Endothelial cell of umbilical vein (primary cell): ENCODE measurements at regions not wholly inside any gene's neighbourhood (a gene's known extent, or its start where the extent isn't known, plus 50 kb on each side); places are given as distances from the start of the nearest gene placed in this dataset.

ENCODE experiments used
- BruUV-seq: library from RNA; stranded (reverse); fragments of 400-500 nt; replicated peaks from 2 replicates; lab custom pipeline; 2021; lab: Mats Ljungman, UMichigan
- CTCF ChIA-PET: fragments of 300-600, 350-600 bp; sonication (Branson Sonifier 250); formaldehyde crosslinking; loops from one replicate; lab custom pipeline; 2021; ENCODE audit warnings: antibody characterized with exemption, inconsistent platforms; lab: Charles Lee
- POLR2A ChIA-PET: fragments of 300-600, 350-600 bp; sonication (Branson Sonifier 250); formaldehyde crosslinking; loops from one replicate; lab custom pipeline; 2021; ENCODE audit warnings: antibody characterized with exemption, inconsistent platforms; lab: Charles Lee
- DNase-seq: peaks from one replicate; pipeline ENCODE4 v3.0.0-alpha.2; 2011; ENCODE audit warnings: low read depth, low spot score
- FAIRE-seq: peaks from 2 replicates; lab custom pipeline; 2011; peaks lifted over from hg19 to GRCh38; lab: Jason Lieb, UNC
- H2AFZ ChIP-seq: 2 replicates; pipeline ENCODE4 v1.6.0; 2012; ENCODE audit warnings: low read depth, low read length, control low read depth, inconsistent platforms
- H3K27ac ChIP-seq: 2 replicates; pipeline ENCODE4 v1.5.1; 2011; ENCODE audit warnings: low read depth, mild to moderate bottlenecking, control low read depth, low read length, moderate library complexity; ENCODE audit not compliant: insufficient read depth
- H3K27me3 ChIP-seq, 2 experiments: 2 replicates each; pipeline versions ENCODE4 v1.6.0 to v1.6.1; 2011; ENCODE audit warnings: low read length in 2 of 2, mixed read lengths in 1 of 2; ENCODE audit not compliant: control insufficient read depth in 2 of 2, insufficient read depth in 2 of 2
- H3K36me3 ChIP-seq, 2 experiments: 2 replicates in 1 of 2; 3 replicates in 1 of 2; pipeline ENCODE4 v1.5.1; 2011; ENCODE audit warnings: low read length in 2 of 2, mild to moderate bottlenecking in 1 of 2, moderate library complexity in 1 of 2; ENCODE audit not compliant: control insufficient read depth in 2 of 2, insufficient read depth in 2 of 2; ENCODE audit errors: extremely low read depth in 1 of 2
- H3K4me1 ChIP-seq: 3 replicates; pipeline ENCODE4 v1.5.1; 2011; ENCODE audit warnings: mild to moderate bottlenecking, low read length; ENCODE audit not compliant: control insufficient read depth, insufficient read depth; ENCODE audit errors: extremely low read depth
- H3K4me2 ChIP-seq: 2 replicates; pipeline ENCODE4 v1.6.1; 2011; ENCODE audit warnings: low read length, control low read depth, mixed read lengths; ENCODE audit not compliant: insufficient read depth
- H3K4me3 ChIP-seq, 3 experiments: fragments of 200-600 bp in 1 of 3; sonication (generic), shearing (Covaris generic) in 1 of 3; replicated peaks in 1 of 3; 2 replicates each; pipeline ENCODE4 v1.5.1; 2011 to 2016; ENCODE audit warnings: control low read depth in 3 of 3, low read length in 3 of 3, mild to moderate bottlenecking in 2 of 3, inconsistent platforms in 1 of 3, low read depth in 1 of 3, moderate library complexity in 1 of 3; ENCODE audit not compliant: insufficient read depth in 1 of 3
- H3K79me2 ChIP-seq: 2 replicates; pipeline ENCODE4 v1.6.0; 2012; ENCODE audit warnings: low read length, inconsistent platforms; ENCODE audit not compliant: control insufficient read depth, insufficient read depth
- H3K9ac ChIP-seq: replicated peaks from 2 replicates; pipeline ENCODE3; 2011; ENCODE audit warnings: low read length, control low read depth; ENCODE audit not compliant: insufficient read depth; ENCODE audit errors: extremely low read depth
- H3K9me1 ChIP-seq: replicated peaks from 3 replicates; pipeline ENCODE4 v1.6.0; 2011; ENCODE audit warnings: mild to moderate bottlenecking, low read length; ENCODE audit not compliant: control insufficient read depth, insufficient read depth; ENCODE audit errors: extremely low read depth
- H3K9me3 ChIP-seq: replicated peaks from 2 replicates; pipeline ENCODE4 v1.5.1; 2012; ENCODE audit warnings: low read length, inconsistent platforms; ENCODE audit not compliant: control insufficient read depth, insufficient read depth
- H4K20me1 ChIP-seq: replicated peaks from 2 replicates; pipeline ENCODE3; 2011; ENCODE audit warnings: mild to moderate bottlenecking, low read length; ENCODE audit not compliant: control insufficient read depth, insufficient read depth; ENCODE audit errors: extremely low read depth
- EZH2 ChIP-seq: IDR thresholded peaks from 2 replicates; pipeline ENCODE4 v1.6.1; 2012; ENCODE audit warnings: borderline replicate concordance, low read depth, mild to moderate bottlenecking, moderate library complexity, low read length, inconsistent platforms; ENCODE audit not compliant: severe bottlenecking
- FOS ChIP-seq: IDR thresholded peaks from 2 replicates; pipeline ENCODE4 v1.6.1; 2011; ENCODE audit warnings: mild to moderate bottlenecking, low read length, moderate library complexity, borderline replicate concordance; ENCODE audit not compliant: insufficient read depth
- GATA2 ChIP-seq: IDR thresholded peaks from 2 replicates; pipeline ENCODE4 v1.7.0; 2011; ENCODE audit warnings: low read depth, mild to moderate bottlenecking, moderate library complexity, mixed read lengths, low read length; ENCODE audit not compliant: insufficient read length, insufficient read depth
- JUN ChIP-seq: IDR thresholded peaks from 2 replicates; pipeline ENCODE4 v1.6.1; 2011; ENCODE audit warnings: borderline replicate concordance, low read depth; ENCODE audit not compliant: insufficient read length, insufficient read depth
- MAX ChIP-seq: IDR thresholded peaks from 2 replicates; pipeline ENCODE4 v1.6.1; 2011; ENCODE audit not compliant: insufficient read depth, insufficient read length
- MYC ChIP-seq: IDR thresholded peaks from one replicate; pipeline ENCODE4 v1.6.1; 2011; ENCODE audit warnings: mild to moderate bottlenecking, low read depth, low read length
- POLR2A ChIP-seq: IDR thresholded peaks from 2 replicates; pipeline ENCODE4 v1.6.1; 2012; ENCODE audit warnings: low read depth, mild to moderate bottlenecking, control low read depth, low read length
- POLR2AphosphoS5 ChIP-seq: IDR thresholded peaks from 2 replicates; pipeline ENCODE4 v1.6.1; 2012; ENCODE audit warnings: low read depth, mild to moderate bottlenecking, control low read depth, low read length, moderate library complexity; ENCODE audit not compliant: insufficient read depth
- dilution Hi-C: fragments of 300-500 bp; cut with MboI; formaldehyde crosslinking; loops from one replicate; pipeline ENCODE4 v1.15.0; 2019; ENCODE audit warnings: low sequenced_read_pairs; ENCODE audit not compliant: extremely low pct_ligation_motif_present
- intact Hi-C: fragments of 100-400 bp; cut with micrococcal nuclease; formaldehyde crosslinking; loops from one replicate; pipeline ENCODE4 v1.10.0; 2022
- TF ChIP-seq, protein P1 (sequence below), 2 donors: IDR thresholded peaks; 1 replicate in 1 of 2; 2 replicates in 1 of 2; pipeline ENCODE4 v1.5.1; 2011; ENCODE audit warnings: low read length in 2 of 2, mild to moderate bottlenecking in 2 of 2, moderate library complexity in 2 of 2, control low read depth in 1 of 2, inconsistent platforms in 1 of 2, low read depth in 1 of 2; ENCODE audit not compliant: insufficient read depth in 1 of 2; ENCODE audit errors: extremely low read depth in 1 of 2

DNA sequence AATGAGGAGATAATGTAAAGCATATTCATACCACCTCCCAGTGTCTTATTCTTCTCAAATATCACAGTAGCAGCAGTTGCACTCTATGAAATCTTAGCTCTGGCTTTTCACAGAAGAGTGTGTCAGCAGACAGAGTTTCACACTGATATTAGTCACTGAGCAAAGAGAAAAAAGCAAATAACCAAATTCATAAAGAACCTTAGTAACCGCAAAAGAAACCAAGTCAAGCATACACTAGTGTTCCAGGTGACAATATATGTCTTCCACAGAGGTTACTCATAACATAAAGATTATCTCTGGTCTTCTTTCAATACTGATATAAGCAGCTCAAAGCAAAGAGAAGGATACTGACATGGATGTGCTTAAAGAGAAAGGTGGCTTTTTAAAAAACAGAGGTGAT lies 181.7 kb upstream of the EDNRA start:
- no peak overlapping the region for H3K9ac ChIP-seq
- H2AFZ ChIP-seq, result no peak overlapping the region
- no peaks in the 10 kb centered on the region for H3K4me1 ChIP-seq
- intact Hi-C loops (no loop called here), dilution Hi-C loops (no loop called here)
- no TSS peak for BruUV-seq
- H3K79me2 ChIP-seq, result no peaks in the 10 kb centered on the region
- H4K20me1 ChIP-seq, result no peaks in the 10 kb centered on the region
- no peak overlapping the region for H3K27ac ChIP-seq
- no peak overlapping the region for H3K4me2 ChIP-seq
- ChIA-PET CTCF (no interaction called here), POLR2A (no interaction called here)
- no peak for TF ChIP-seq POLR2A
- no peak for TF ChIP-seq MAX
- TF ChIP-seq EZH2, result no peak
- no peak for TF ChIP-seq POLR2AphosphoS5
- no peak for TF ChIP-seq JUN
- no peak for TF ChIP-seq GATA2
- TF ChIP-seq, protein P1, sequence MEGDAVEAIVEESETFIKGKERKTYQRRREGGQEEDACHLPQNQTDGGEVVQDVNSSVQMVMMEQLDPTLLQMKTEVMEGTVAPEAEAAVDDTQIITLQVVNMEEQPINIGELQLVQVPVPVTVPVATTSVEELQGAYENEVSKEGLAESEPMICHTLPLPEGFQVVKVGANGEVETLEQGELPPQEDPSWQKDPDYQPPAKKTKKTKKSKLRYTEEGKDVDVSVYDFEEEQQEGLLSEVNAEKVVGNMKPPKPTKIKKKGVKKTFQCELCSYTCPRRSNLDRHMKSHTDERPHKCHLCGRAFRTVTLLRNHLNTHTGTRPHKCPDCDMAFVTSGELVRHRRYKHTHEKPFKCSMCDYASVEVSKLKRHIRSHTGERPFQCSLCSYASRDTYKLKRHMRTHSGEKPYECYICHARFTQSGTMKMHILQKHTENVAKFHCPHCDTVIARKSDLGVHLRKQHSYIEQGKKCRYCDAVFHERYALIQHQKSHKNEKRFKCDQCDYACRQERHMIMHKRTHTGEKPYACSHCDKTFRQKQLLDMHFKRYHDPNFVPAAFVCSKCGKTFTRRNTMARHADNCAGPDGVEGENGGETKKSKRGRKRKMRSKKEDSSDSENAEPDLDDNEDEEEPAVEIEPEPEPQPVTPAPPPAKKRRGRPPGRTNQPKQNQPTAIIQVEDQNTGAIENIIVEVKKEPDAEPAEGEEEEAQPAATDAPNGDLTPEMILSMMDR (IDR thresholded peaks at IDR 0.05; ENCODE audit: extremely low read depth in 1 of 2, insufficient read depth in 1 of 2, low read depth in 1 of 2, low read length in 2 of 2), result no peak
- no peak for TF ChIP-seq FOS
- no peak for TF ChIP-seq MYC
- no peaks in the 10 kb centered on the region for H3K27me3 ChIP-seq
- no peaks in the 10 kb centered on the region for H3K36me3 ChIP-seq
- H3K4me3 ChIP-seq, result no peak overlapping the region
- no peak for FAIRE-seq
- H3K9me1 ChIP-seq, result no peaks in the 10 kb centered on the region
- DNase-seq, result no peak
- no peaks in the 10 kb centered on the region for H3K9me3 ChIP-seq
